Suprapubic skin (tissue), 3 donors: ENCODE measurements at regions not wholly inside any gene's neighbourhood (a gene's known extent, or its start where the extent isn't known, plus 50 kb on each side); places are given as distances from the start of the nearest gene placed in this dataset.

ENCODE experiments used
- CTCF ChIP-seq, 2 donors: fragments of 200-600 bp in 1 of 2; fragments of 450-650 bp in 1 of 2; sonication (generic) in 1 of 2; IDR thresholded peaks; one replicate each; pipeline ENCODE4 v1.5.1; 2016 to 2019; ENCODE audit warnings: antibody characterized with exemption in 2 of 2, mild to moderate bottlenecking in 1 of 2, moderate library complexity in 1 of 2
- POLR2A ChIP-seq, 2 donors: fragments of 450-650 bp; IDR thresholded peaks; one replicate each; pipeline ENCODE4 v1.6.1; 2017; ENCODE audit warnings: antibody characterized with exemption in 2 of 2, mild to moderate bottlenecking in 2 of 2, moderate library complexity in 2 of 2

GRCh38 chr12:42686514-42687172 lies 97.1 kb upstream of the PRICKLE1 start:
- TF ChIP-seq CTCF (IDR thresholded peaks at IDR 0.05) (no peak), POLR2A (IDR thresholded peaks at IDR 0.05) (no peak)
